Neural crest cell (in vitro differentiated cells): ENCODE measurements at regions not wholly inside any gene's neighbourhood (a gene's known extent, or its start where the extent isn't known, plus 50 kb on each side); places are given as distances from the start of the nearest gene placed in this dataset.

Source experiments
- DNase-seq: peaks from one replicate; pipeline ENCODE4 v3.0.0; 2021; ENCODE audit warnings: low read depth, mixed read lengths, low spot score
- H3K27ac Mint-ChIP-seq: one replicate; pipeline ENCODE4 v1.8.0; 2021; ENCODE audit warnings: mild to moderate bottlenecking, mixed read lengths; ENCODE audit not compliant: unreplicated experiment
- H3K27me3 Mint-ChIP-seq: 2 replicates; pipeline ENCODE4 v1.8.0; 2021; ENCODE audit warnings: low read depth, mild to moderate bottlenecking, mixed read lengths
- H3K36me3 Mint-ChIP-seq: 2 replicates; pipeline ENCODE4 v1.8.0; 2021; ENCODE audit warnings: low read depth, mild to moderate bottlenecking, mixed read lengths
- H3K4me1 Mint-ChIP-seq: 2 replicates; pipeline ENCODE4 v1.8.0; 2021; ENCODE audit warnings: mixed read lengths
- H3K4me3 Mint-ChIP-seq: one replicate; pipeline ENCODE4 v1.8.0; 2021; ENCODE audit warnings: mild to moderate bottlenecking, mixed read lengths
- H3K9me3 Mint-ChIP-seq: 2 replicates; pipeline ENCODE4 v1.8.0; 2021; ENCODE audit warnings: mixed read lengths
- CTCF ChIP-seq: fragments of 200-600 bp; sonication (generic); conservative IDR thresholded peaks from 2 replicates; pipeline ENCODE4 v1.5.0; 2021; ENCODE audit warnings: antibody characterized with exemption, mild to moderate bottlenecking

GRCh38 chr12:92210071-92210470 lies 64.4 kb upstream of the BTG1 start:
- no peak overlapping the region for H3K4me3 Mint-ChIP-seq
- no peak for DNase-seq
- no peak for TF ChIP-seq CTCF
- H3K36me3 Mint-ChIP-seq = no peaks in the 10 kb centered on the region
- H3K27me3 Mint-ChIP-seq = no peaks in the 10 kb centered on the region
- H3K4me1 Mint-ChIP-seq = peaks cover 4% of the 10 kb centered on the region
- H3K9me3 Mint-ChIP-seq = peaks cover 8% of the 10 kb centered on the region
- H3K27ac Mint-ChIP-seq = no peak overlapping the region

GRCh38 chr12:92208613-92209121 lies 63.0 kb upstream of the BTG1 start:
- Mint-ChIP-seq H3K27ac (no peak overlapping the region), H3K9me3 (peaks cover 5% of the 10 kb centered on the region), H3K4me1 (peaks cover 4% of the 10 kb centered on the region), H3K36me3 (no peaks in the 10 kb centered on the region), H3K27me3 (no peaks in the 10 kb centered on the region), H3K4me3 (no peak overlapping the region)
- no peak for TF ChIP-seq CTCF
- DNase-seq = no peak

GRCh38 chr12:92206596-92206995 lies 61.0 kb upstream of the BTG1 start:
- Mint-ChIP-seq H3K4me1 (peaks cover 8% of the 10 kb centered on the region), H3K36me3 (no peaks in the 10 kb centered on the region), H3K9me3 (peaks cover 2% of the 10 kb centered on the region), H3K27me3 (no peaks in the 10 kb centered on the region), H3K27ac (no peak overlapping the region), H3K4me3 (no peak overlapping the region)
- TF ChIP-seq CTCF = no peak
- DNase-seq = no peak

GRCh38 chr12:92206011-92206410 lies 60.4 kb upstream of the BTG1 start:
- no peak for TF ChIP-seq CTCF
- no peak for DNase-seq
- Mint-ChIP-seq H3K4me3 (no peak overlapping the region), H3K27ac (no peak overlapping the region), H3K27me3 (no peaks in the 10 kb centered on the region), H3K36me3 (no peaks in the 10 kb centered on the region), H3K4me1 (peaks cover 8% of the 10 kb centered on the region), H3K9me3 (peaks cover 2% of the 10 kb centered on the region)

GRCh38 chr12:92199819-92200576 lies 54.4 kb upstream of the BTG1 start:
- Mint-ChIP-seq H3K36me3 (peaks cover 2% of the 10 kb centered on the region), H3K9me3 (peaks cover 14% of the 10 kb centered on the region), H3K27me3 (no peaks in the 10 kb centered on the region), H3K4me3 (no peak overlapping the region), H3K4me1 (peaks cover 9% of the 10 kb centered on the region), H3K27ac (no peak overlapping the region)
- no peak for TF ChIP-seq CTCF
- no peak for DNase-seq
